Activated effector memory CD4-positive, alpha-beta T cell treated with anti-CD3 and anti-CD28 coated beads, Interleukin-2, amount 50 U/mL, for 16 hours (primary cell): ENCODE measurements at regions not wholly inside any gene's neighbourhood (a gene's known extent, or its start where the extent isn't known, plus 50 kb on each side); places are given as distances from the start of the nearest gene placed in this dataset.
A peak's percentile ranks its signal among the peaks of the same experiment; 100 is the strongest.

Experiments used
- DNase-seq: peaks from one replicate; pipeline ENCODE4 v3.0.0-alpha.2; 2020

- no peak for DNase-seq
Measured at GRCh38 chr6:168192195-168192900, 113.3 kb upstream of the FRMD1 start.

- peak; percentile 36 for DNase-seq
Measured at GRCh38 chr6:168190646-168191443, 111.8 kb upstream of the FRMD1 start.

GRCh38 chr6:168190014-168190405 lies 111.0 kb upstream of the FRMD1 start:
- DNase-seq = peak; percentile 49

GRCh38 chr6:168189200-168190013 lies 110.4 kb upstream of the FRMD1 start:
- DNase-seq = peak; percentile 51

GRCh38 chr6:168188369-168189199 lies 109.6 kb upstream of the FRMD1 start:
- DNase-seq = peak; percentile 24

- DNase-seq = no peak
Measured at GRCh38 chr6:168186438-168186837, 107.4 kb upstream of the FRMD1 start.

- DNase-seq = peak; percentile 14
Measured at GRCh38 chr6:168186018-168186417, 107.0 kb upstream of the FRMD1 start.

GRCh38 chr6:168184701-168185100 lies 105.7 kb upstream of the FRMD1 start:
- DNase-seq = no peak

GRCh38 chr6:168183613-168183970 lies 104.6 kb upstream of the FRMD1 start:
- DNase-seq = peak; percentile 34

GRCh38 chr6:168182908-168183612 lies 104.0 kb upstream of the FRMD1 start:
- peak; percentile 56 for DNase-seq

- DNase-seq = no peak
Measured at GRCh38 chr6:168182366-168182765, 103.4 kb upstream of the FRMD1 start.

- peak; percentile 22 for DNase-seq
Measured at GRCh38 chr6:168181876-168182275, 102.9 kb upstream of the FRMD1 start.

GRCh38 chr6:168181316-168181715 lies 102.3 kb upstream of the FRMD1 start:
- DNase-seq = no peak

- DNase-seq = peak; percentile 36
Measured at GRCh38 chr6:168180548-168181011, 101.6 kb upstream of the FRMD1 start.

GRCh38 chr6:168179702-168180382 lies 100.8 kb upstream of the FRMD1 start:
- DNase-seq = no peak

- peak; percentile 24 for DNase-seq
Measured at GRCh38 chr6:168179133-168179532, 100.1 kb upstream of the FRMD1 start.

- DNase-seq = peak; percentile 46
Measured at GRCh38 chr6:168177103-168177891, 98.3 kb upstream of the FRMD1 start.

GRCh38 chr6:168171673-168172353 lies 92.8 kb upstream of the FRMD1 start:
- no peak for DNase-seq

GRCh38 chr6:168170841-168171601 lies 92.0 kb upstream of the FRMD1 start:
- DNase-seq = no peak
